ENCODE measurements at regions not wholly inside any gene's neighbourhood (a gene's known extent, or its start where the extent isn't known, plus 50 kb on each side); places are given as distances from the start of the nearest gene placed in this dataset.
"Not testable (repeated sequence)": the region's sequence is repeated elsewhere in the genome, so short reads cannot be mapped to it uniquely, and the experiment has no call there.

DNA sequence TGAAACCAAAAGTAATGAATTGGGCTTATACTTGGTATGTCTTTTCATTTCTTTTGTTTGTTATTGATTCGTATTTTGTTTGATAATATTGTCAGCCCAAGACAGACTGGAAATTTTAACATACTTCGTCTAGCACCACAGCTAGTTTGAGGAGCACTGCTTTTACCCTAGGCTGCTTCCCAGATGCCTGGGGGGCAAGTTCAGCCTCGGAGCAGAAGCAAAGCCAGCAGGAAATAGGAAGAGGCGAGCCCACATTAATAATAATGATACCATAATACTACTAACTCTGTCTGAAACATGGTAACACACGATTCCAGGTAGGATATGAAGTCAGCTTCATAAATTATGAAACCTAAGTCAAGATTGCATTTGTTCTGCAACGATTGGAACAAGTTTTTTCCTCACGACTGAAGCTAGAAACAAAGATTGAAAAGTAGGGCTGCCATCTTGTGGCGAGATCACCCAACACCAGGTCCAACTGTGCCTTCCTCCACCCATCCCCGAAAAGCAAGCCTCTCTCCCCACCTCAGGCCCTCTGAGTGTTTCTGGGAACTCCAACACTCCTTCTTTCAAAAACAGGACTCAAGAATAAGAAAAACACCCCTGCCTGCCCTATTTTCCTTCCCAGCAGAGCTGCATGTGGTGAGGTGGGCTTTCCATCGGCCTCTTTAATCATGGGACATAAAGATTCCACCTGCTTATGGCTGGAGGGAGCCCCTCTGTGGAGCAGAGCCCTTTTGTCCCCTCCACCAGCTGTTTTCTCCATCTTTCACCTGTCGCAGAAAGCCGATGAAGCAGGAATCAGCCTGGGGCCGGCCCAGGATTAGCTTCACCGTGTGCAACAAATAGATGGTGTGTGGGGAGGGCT is 236.4 kb downstream of the CAAP1 start:
- TF ChIP-seq, protein P1, sequence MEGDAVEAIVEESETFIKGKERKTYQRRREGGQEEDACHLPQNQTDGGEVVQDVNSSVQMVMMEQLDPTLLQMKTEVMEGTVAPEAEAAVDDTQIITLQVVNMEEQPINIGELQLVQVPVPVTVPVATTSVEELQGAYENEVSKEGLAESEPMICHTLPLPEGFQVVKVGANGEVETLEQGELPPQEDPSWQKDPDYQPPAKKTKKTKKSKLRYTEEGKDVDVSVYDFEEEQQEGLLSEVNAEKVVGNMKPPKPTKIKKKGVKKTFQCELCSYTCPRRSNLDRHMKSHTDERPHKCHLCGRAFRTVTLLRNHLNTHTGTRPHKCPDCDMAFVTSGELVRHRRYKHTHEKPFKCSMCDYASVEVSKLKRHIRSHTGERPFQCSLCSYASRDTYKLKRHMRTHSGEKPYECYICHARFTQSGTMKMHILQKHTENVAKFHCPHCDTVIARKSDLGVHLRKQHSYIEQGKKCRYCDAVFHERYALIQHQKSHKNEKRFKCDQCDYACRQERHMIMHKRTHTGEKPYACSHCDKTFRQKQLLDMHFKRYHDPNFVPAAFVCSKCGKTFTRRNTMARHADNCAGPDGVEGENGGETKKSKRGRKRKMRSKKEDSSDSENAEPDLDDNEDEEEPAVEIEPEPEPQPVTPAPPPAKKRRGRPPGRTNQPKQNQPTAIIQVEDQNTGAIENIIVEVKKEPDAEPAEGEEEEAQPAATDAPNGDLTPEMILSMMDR (IDR thresholded peaks at IDR 0.05; ENCODE audit: low read depth, low read length) = peak; percentile 32
- no peak for DNase-seq (ENCODE audit: extremely low read depth, low read depth)

DNA sequence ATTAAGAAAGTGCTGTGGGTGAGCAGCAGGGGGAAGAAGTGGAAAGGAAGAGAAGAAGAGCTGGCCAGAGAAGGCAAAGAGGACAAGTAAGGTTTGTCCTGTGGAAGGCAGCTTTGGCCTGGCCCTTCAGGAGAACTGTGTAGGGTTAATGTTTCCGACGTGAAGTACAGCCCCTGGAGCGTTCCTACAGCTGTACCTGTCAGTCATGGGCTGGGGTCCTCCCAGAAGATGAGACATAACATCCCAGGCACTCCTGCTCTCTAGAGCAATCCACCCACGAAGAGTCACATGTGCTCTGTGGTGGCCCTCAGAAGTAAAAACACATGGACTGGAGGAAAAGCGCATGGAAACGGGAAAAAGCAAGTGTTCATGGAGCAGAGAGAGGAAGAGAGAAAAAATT is 237.4 kb downstream of the CAAP1 start:
- TF ChIP-seq, protein P1 (IDR thresholded peaks at IDR 0.05; ENCODE audit: low read depth, low read length) = no peak
- no peak for DNase-seq (ENCODE audit: extremely low read depth, low read depth)

DNA sequence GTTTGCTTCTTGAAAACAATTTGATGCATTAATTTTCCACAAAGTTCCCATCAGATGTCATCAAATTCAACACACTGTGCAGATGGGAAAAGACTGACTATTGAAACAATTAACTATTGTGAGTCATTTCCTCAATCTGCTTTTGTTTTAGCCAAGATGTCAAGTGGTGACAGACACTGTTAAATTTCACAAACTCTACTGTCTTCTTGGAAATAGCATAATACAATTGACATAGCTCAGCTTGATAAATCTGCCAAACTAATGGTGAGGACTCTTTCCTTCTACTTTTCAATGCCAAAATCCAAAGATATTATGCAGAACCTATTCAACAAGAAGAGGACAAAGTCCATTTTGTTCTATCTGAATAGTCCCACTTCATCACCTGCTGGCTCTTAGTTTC is 242.3 kb downstream of the CAAP1 start:
- no peak for DNase-seq (ENCODE audit: extremely low read depth, low read depth)
- TF ChIP-seq, protein P1 (IDR thresholded peaks at IDR 0.05; ENCODE audit: low read depth, low read length) = no peak

DNA sequence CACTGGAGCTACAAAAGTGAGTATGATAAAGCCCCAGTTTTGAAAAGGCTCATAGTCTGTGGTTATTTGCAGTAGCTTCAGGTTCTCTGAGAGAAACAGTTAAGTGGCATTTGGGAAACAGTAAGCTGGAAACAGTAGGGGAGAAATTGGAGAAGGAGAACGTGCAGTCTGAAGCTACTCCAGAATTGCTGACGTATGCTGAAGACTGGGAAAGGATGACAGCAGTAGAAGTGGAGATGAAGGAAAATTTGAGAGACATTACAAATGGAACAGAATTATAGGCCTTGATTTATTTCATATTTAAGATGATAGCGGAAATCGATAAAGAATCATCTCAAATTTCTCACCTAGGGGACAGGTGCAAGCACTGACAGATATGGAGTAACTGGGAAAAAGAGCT is 248.8 kb downstream of the CAAP1 start:
- no peak for DNase-seq (ENCODE audit: extremely low read depth, low read depth)
- TF ChIP-seq, protein P1 (IDR thresholded peaks at IDR 0.05; ENCODE audit: low read depth, low read length) = no peak

DNA sequence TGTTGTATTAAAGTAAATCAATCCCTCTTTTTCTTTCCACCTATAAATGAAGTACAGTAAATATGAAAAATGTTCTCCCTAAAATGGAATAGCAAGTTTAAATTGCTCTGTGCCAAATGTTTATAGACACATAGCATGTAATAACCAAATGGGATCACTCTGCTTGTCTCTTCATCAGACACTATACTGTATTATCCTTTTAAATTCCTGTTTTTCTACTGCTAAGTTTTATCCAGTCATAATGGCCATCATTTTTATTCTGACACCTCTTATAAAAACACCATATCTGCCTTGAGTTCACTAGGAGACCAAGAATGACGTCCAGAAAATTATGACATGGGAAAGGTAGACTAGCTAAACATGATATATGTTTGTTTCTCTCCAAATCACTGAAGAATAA is 252.8 kb downstream of the CAAP1 start:
- DNase-seq (ENCODE audit: extremely low read depth, low read depth) = no peak
- TF ChIP-seq, protein P1 (IDR thresholded peaks at IDR 0.05; ENCODE audit: low read depth, low read length) = no peak

DNA sequence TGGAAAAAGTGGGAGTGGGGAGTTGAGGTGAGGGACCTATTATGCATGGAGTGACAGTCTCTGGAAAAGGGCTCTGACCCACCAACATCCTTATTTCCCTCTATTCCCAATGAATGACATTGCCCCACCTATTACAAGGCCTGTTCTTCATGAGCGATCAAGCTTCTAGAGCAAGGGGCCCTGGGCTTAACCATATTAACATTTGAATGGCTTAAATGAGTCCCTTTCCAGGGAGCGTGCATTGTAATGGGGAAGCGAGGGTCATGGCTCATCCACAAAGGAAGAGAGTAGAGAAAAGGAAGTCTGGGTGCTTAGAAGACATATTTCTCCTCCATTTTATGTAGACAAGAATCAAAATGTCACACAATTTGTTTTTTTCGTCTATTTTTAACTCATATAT is 255.5 kb downstream of the CAAP1 start:
- DNase-seq (ENCODE audit: extremely low read depth, low read depth) = no peak
- TF ChIP-seq, protein P1 (IDR thresholded peaks at IDR 0.05; ENCODE audit: low read depth, low read length) = no peak

DNA sequence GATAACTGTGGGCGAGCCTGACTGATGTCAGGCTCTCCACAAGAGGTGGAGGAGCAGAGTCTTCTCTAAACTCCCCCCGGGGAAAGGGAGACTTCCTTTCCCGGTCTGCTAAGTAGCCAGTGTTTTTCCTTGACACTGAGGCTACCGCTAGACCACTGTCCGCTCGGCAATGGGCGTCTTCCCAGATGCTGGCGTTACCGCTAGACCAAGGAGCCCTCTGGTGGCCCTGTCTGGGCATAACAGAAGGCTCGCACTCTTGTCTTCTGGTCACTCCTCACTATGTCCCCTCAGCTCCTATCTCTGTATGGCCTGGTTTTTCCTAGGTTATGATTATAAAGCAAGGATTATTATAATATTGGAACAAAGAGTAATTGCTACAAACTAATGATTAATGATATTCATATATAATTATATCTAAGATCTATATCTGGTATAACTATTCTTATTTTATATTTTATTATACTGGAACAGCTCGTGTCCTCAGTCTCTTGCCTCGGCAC is 278.7 kb downstream of the CAAP1 start:
- not testable (repeated sequence) for DNase-seq (ENCODE audit: extremely low read depth, low read depth)

DNA sequence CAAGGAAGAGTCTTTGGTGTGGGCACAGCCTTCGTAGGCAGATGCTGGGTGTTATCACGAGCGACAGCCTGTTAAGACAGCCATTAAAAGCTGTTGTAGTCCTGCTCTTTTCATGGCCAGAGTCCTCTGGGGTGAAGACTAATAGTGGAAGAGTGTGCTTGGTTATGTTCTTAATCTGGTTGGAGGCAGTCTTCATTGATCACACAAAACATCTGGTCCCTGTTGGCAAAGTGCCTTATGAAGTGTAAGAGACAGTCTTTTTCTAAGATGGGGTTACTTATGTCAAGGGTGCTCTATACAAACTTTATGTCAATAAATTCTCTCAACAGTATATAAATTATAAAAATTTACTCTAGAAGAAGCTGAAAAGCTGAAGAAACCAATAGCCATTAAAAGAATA is 280.4 kb downstream of the CAAP1 start:
- DNase-seq (ENCODE audit: extremely low read depth, low read depth) = no peak
- TF ChIP-seq, protein P1 (IDR thresholded peaks at IDR 0.05; ENCODE audit: low read depth, low read length) = no peak

Measured in AG09319 (cell line).